HPDE6-E6E7 (cell line): ENCODE measurements at regions not wholly inside any gene's neighbourhood (a gene's known extent, or its start where the extent isn't known, plus 50 kb on each side); places are given as distances from the start of the nearest gene placed in this dataset.
"Not testable (repeated sequence)": the region's sequence is repeated elsewhere in the genome, so short reads cannot be mapped to it uniquely, and the experiment has no call there.

Experiments
- DNase-seq: peaks from one replicate; pipeline ENCODE4 v3.0.0; 2011; ENCODE audit warnings: missing footprints; ENCODE audit errors: extremely low spot score

GRCh38 chr9:713091-713490 lies 128.4 kb upstream of the DMRT1 start:
- DNase-seq = no peak

- DNase-seq = no peak
These were observed 126.8 kb upstream of the DMRT1 start for GRCh38 chr9:714675-715074.

- DNase-seq = no peak
These were observed 126.2 kb upstream of the DMRT1 start for GRCh38 chr9:715300-715699.

- DNase-seq = no peak
These were observed 125.6 kb upstream of the DMRT1 start for GRCh38 chr9:715743-716400.

- DNase-seq = no peak
These were observed 123.8 kb upstream of the DMRT1 start for GRCh38 chr9:717722-718121.

DNA sequence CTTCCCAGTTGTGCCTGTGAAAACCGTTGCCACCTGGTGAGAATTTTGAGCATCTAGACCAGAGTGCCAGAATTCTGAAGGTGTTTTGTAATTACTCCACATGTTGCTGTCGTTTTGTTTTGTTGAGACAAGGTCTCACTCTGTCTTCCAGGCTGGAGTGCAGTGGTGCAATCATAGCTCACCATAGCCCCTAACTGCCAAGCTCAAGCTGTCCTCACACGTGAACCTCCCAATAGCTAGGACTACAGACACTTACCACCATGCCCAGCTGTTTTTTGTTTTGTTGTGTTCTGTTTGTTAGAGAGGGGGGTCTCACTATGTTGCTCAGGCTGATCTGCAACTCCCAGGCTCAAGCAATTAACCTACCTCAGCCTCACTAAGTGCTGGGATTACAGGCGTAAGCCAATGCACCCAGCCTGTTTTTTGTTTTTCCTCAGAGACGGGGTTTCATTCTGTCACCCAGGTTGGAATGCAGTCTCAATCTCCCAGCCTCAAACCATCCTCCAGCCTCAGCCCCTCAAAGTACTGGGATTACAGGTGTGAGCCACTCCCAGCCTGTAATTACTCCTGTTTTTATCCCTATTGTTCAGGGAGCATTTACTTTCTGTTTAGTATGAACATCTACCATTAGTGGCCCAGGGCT lies 121.1 kb upstream of the DMRT1 start:
- DNase-seq = no peak

DNA sequence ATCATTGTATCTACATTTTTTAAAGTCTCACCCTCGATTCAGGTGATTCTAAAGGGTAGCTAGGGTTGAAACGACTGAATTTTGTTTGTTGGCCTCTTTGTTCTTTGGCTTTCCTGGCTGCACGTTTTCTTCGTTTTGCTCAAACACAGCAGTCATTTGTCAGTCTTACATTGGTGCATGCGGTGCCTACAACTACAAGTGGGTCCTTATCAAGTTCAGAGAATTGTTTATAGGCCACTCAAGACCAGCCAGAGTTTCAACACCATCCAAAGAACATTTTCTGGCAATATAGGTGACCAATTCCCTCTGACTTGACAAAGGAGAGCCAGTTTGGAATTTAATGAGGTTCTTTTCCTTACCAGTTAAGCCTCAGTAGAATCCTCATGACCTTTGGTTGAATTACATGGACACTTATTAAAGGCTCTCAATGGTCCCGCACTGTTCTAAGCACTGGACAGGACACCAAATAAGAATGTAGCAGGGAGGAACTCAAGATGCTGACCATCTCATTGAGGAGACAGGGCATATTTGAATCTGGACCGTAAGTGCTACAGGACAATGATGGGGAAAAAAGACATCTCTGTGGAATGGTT lies 119.0 kb upstream of the DMRT1 start:
- no peak for DNase-seq

GRCh38 chr9:724461-724860 lies 117.0 kb upstream of the DMRT1 start:
- DNase-seq = not testable (repeated sequence)

DNA sequence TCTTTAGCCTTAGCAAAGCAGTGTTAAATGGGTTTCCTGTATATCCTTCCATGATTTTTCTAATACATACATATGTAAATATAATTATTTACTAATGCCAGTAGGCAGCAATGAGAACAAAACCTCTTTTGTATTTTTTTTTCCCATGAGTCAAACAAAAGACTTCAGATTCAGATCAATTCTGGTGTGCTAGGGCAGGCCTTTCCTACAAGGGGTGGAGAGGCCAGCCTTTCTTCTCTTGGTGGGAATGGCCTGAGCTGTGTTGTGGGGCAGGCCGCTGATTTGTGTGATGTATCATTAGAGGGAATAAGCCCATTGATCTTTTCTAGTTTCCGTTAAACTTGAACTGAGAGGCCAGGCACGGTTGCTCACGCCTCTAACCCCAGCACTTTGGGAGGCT lies 115.5 kb upstream of the DMRT1 start:
- no peak for DNase-seq

- DNase-seq = no peak
These were observed 113.7 kb upstream of the DMRT1 start for GRCh38 chr9:727767-728166.

GRCh38 chr9:728535-728934 lies 113.0 kb upstream of the DMRT1 start:
- no peak for DNase-seq

- no peak for DNase-seq
These were observed 110.0 kb upstream of the DMRT1 start for GRCh38 chr9:731474-731873.

GRCh38 chr9:734831-735511 lies 106.5 kb upstream of the DMRT1 start:
- no peak for DNase-seq

DNA sequence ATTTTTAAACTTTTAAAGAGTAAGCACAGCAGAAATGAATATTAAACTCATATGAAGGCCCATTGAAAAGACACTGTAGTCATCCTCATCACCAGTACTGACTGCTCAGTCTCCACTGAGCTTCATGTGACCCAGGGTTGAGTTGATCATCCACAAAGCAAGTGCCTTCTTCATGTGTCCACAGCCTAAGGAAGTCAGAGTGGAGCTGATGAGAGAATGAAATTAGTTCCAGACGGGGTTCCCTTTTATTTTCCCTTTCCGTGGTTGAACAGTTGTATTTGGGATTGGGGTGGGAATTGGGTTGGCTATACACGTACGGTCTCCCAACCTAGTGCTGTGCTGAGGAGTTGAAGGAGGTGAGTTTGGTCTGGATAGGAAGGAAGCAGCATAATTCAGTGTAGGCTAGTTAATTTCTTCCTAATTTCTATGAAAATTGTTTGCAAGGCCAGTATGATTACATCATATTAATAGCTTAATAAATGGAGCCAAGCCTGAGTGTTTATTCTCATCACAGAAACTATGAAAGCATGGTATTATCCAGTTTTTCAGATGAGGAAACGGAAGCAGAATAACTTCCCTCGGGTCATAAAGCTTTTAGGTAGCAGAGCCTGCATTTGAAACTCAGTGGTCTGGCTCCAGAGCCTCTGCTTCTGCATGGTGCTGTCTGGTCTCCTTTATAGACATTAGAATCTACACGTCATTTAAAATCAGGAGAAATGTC lies 103.9 kb upstream of the DMRT1 start:
- no peak for DNase-seq

DNA sequence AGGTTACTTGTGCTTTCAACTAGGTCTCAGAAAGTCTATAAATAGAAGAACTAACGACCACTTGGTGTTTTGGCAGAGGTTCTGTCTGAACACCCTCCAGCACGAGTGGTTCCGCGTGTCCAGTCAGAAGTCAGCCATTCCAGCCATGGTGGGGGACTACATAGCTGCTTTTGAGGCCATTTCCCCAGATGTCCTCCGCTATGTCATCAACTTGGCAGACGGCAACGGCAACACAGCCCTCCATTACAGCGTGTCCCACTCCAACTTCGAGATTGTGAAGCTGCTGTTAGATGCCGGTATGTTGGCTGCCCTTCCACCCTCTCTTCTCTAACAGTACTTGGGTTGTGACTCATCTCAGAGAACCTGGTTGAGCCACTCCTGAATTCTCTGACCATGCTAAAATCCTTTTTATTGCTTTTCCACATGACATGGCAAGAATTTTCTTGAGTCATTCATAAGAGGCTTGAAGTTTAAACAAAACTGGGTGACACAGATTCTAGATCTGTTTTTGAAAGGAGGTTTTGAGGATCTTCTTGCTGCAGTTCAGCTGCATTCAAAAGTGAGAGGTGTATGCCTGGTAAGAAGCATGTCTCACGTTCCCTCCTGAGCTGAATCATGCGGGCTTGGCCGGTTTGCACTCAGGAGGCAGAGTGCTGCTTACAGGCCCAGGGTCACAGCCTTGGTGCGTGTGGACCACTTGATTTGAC lies 103.1 kb upstream of the DMRT1 start:
- DNase-seq = peak; percentile 70

DNA sequence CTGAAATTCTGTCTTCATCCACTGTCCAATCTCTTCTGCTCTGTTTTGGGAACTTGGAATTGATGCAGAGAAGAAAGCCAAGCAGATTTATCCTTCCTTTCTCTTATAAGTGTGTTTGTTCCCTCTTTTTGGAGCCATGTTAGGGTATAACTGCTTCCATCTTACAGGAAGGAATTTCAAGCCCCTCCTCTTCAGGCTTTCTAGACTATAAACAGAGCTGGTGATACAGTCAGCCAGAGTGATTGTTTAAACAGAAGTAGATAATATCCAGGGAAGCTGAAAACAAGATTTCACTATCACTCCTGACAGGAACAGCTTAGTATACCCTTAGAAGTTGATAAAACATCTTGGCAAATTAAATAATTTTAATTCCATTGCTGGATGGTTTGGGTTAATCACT lies 102.1 kb upstream of the DMRT1 start:
- no peak for DNase-seq

DNA sequence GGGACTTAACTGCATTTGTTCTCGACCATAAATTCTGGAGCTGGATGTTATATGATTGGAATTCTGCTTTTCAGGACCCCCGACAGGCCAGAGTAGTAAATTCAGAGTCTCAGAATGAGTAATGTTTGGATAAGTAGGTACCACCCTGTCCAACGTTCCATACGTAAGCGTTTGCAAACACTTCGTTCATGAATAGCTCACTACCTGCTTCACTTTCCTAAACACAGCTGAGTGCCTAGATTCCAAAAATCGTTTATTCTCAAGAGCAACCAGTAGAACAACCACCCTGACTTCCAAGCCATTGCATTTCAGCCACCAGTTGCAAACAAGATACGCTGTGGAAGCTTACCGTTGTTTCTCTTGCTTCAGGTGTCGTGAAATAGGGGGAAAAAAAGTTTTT lies 101.3 kb upstream of the DMRT1 start:
- DNase-seq = no peak

DNA sequence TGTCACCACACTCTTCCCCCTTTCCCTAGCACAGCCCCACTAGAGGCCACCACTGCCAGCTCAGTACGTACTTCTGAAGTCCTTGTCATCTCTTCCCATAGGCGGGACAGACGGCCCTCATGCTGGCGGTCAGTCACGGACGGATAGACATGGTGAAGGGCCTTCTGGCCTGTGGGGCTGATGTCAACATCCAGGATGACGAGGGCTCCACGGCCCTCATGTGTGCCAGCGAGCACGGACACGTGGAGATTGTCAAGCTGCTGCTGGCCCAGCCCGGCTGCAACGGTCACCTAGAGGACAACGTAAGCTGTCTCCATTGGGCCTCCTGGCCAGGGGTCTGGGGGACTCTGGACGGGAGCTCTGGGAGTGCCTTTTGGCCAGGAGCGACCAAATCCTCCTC lies 99.4 kb upstream of the DMRT1 start:
- DNase-seq = no peak

DNA sequence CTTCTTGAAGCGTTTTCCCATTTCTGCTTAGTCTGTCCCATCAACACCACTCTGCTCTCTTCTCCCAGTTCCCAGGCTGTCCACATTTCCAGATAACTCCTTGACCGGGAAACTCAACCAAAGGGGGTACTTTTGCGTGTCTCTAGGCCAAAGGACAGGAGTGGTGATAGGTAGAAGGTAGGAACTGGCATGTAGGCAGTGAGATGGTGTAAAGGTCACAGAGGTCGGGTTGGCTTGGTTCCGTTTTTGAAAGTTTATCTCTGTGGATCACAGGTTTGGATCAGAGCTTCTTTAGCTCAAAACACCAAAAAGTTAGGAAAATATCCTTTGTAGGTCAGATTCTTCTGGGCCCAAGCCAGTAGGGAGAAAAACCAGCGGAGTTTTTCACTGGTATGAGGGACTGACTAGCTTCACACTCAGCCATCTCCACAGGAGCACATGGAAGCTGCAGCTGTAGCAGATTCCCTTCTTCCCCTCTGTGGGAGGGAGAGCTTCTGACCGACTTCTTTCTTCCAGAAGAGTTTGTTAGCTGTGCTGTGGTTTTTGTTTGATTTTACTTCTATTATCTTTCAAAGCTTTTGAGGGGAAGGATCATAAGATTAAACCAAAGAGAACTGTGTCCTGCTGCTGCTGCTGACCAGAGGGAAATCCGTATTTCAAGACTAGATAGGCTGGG lies 98.4 kb upstream of the DMRT1 start:
- DNase-seq = no peak

GRCh38 chr9:744046-744712 lies 97.3 kb upstream of the DMRT1 start:
- DNase-seq = no peak
